GM21423 (cell line): ENCODE measurements at regions not wholly inside any gene's neighbourhood (a gene's known extent, or its start where the extent isn't known, plus 50 kb on each side); places are given as distances from the start of the nearest gene placed in this dataset.

Source experiments
- ATAC-seq: cut with Tn5 transposase; IDR thresholded peaks from one replicate; pipeline ENCODE4 v1.9.1; 2021; ENCODE audit warnings: mild to moderate bottlenecking, moderate library complexity; ENCODE audit not compliant: unreplicated experiment

GRCh38 chr12:87280893-87281292, 748.3 kb downstream of the C12orf50 start:
- peak; percentile 38 for ATAC-seq

- peak; percentile 88 for ATAC-seq
These were observed 748.8 kb downstream of the C12orf50 start for GRCh38 chr12:87280356-87280755.

- ATAC-seq, result peak; percentile 52
These were observed 754.5 kb downstream of the C12orf50 start for GRCh38 chr12:87274594-87275245.

GRCh38 chr12:87272851-87273250, 756.4 kb downstream of the C12orf50 start:
- no peak for ATAC-seq

GRCh38 chr12:87270919-87271318, 758.3 kb downstream of the C12orf50 start:
- no peak for ATAC-seq

- ATAC-seq, result no peak
These were observed 762.9 kb downstream of the C12orf50 start for GRCh38 chr12:87266305-87266704.

GRCh38 chr12:87259391-87259790, 769.8 kb downstream of the C12orf50 start:
- no peak for ATAC-seq

GRCh38 chr12:87254381-87255030, 774.7 kb downstream of the C12orf50 start:
- ATAC-seq, result no peak

GRCh38 chr12:87253157-87253556, 776.0 kb downstream of the C12orf50 start:
- no peak for ATAC-seq

- no peak for ATAC-seq
These were observed 782.5 kb downstream of the C12orf50 start for GRCh38 chr12:87246726-87247125.

GRCh38 chr12:87238466-87238865, 790.7 kb downstream of the C12orf50 start:
- ATAC-seq, result no peak

- ATAC-seq, result no peak
These were observed 794.3 kb downstream of the C12orf50 start for GRCh38 chr12:87234898-87235297.

GRCh38 chr12:87233671-87234070, 795.5 kb downstream of the C12orf50 start:
- no peak for ATAC-seq

GRCh38 chr12:87231818-87232217, 797.4 kb downstream of the C12orf50 start:
- ATAC-seq, result no peak

- ATAC-seq, result no peak
These were observed 798.8 kb downstream of the C12orf50 start for GRCh38 chr12:87230441-87230840.

- ATAC-seq, result no peak
These were observed 802.0 kb downstream of the C12orf50 start for GRCh38 chr12:87227162-87227561.

GRCh38 chr12:87217491-87217890, 811.7 kb downstream of the C12orf50 start:
- ATAC-seq, result no peak

GRCh38 chr12:87216436-87216835, 812.8 kb downstream of the C12orf50 start:
- no peak for ATAC-seq

GRCh38 chr12:87202189-87202588, 827.0 kb downstream of the C12orf50 start:
- ATAC-seq, result no peak

GRCh38 chr12:87201598-87201997, 827.6 kb downstream of the C12orf50 start:
- no peak for ATAC-seq

- no peak for ATAC-seq
These were observed 828.8 kb downstream of the C12orf50 start for GRCh38 chr12:87200289-87200979.

GRCh38 chr12:87198181-87198580, 831.0 kb downstream of the C12orf50 start:
- ATAC-seq, result no peak
